DND-41 (cell line): ENCODE measurements at regions not wholly inside any gene's neighbourhood (a gene's known extent, or its start where the extent isn't known, plus 50 kb on each side); places are given as distances from the start of the nearest gene placed in this dataset.

ENCODE experiments used
- ATAC-seq: fragments of 200-7000 bp; cut with Tn5 transposase; 3 replicates; pipeline ENCODE4 v1.9.1; 2021; ENCODE audit warnings: low read depth; ENCODE audit not compliant: insufficient read depth
- DNase-seq: peaks from one replicate; pipeline ENCODE4 v3.0.0-alpha.2; 2020
- H2AFZ ChIP-seq: 2 replicates; pipeline ENCODE4 v1.6.0; 2012; ENCODE audit warnings: low read depth, low read length
- H3K27ac ChIP-seq: 2 replicates; pipeline ENCODE4 v1.5.1; 2012; ENCODE audit warnings: low read length, inconsistent platforms
- H3K27me3 ChIP-seq: fragments of 200-600 bp; sonication (generic); 2 replicates; pipeline ENCODE4 v1.6.0; 2012; ENCODE audit warnings: low read length, mild to moderate bottlenecking, inconsistent platforms; ENCODE audit not compliant: insufficient read depth, poor library complexity
- H3K36me3 ChIP-seq: 2 replicates; pipeline ENCODE4 v1.5.1; 2012; ENCODE audit warnings: low read length, inconsistent platforms; ENCODE audit not compliant: insufficient read depth
- H3K4me1 ChIP-seq: 2 replicates; pipeline ENCODE4 v1.5.1; 2012; ENCODE audit warnings: mild to moderate bottlenecking, low read length; ENCODE audit not compliant: insufficient read depth
- H3K4me2 ChIP-seq: 2 replicates; pipeline ENCODE4 v1.6.0; 2012; ENCODE audit warnings: mild to moderate bottlenecking, moderate library complexity, low read length, inconsistent platforms; ENCODE audit not compliant: insufficient read depth
- H3K4me3 ChIP-seq, 2 experiments: fragments of 200-600 bp in 1 of 2; shearing (Covaris generic) in 1 of 2; 2 replicates each; pipeline ENCODE4 v1.5.1; 2012 to 2016; ENCODE audit warnings: inconsistent platforms in 2 of 2, low read length in 2 of 2, mild to moderate bottlenecking in 2 of 2, low read depth in 1 of 2, moderate library complexity in 1 of 2
- H3K79me2 ChIP-seq: 2 replicates; pipeline ENCODE4 v1.6.0; 2012; ENCODE audit warnings: low read length, inconsistent platforms; ENCODE audit not compliant: insufficient read depth
- H3K9ac ChIP-seq: 2 replicates; pipeline ENCODE4 v1.6.0; 2012; ENCODE audit warnings: low read depth, mild to moderate bottlenecking, inconsistent platforms, low read length, moderate library complexity
- H3K9me3 ChIP-seq: 2 replicates; pipeline ENCODE4 v1.5.1; 2012; ENCODE audit warnings: low read length, moderate library complexity, mild to moderate bottlenecking, inconsistent platforms; ENCODE audit not compliant: insufficient read depth, severe bottlenecking
- H4K20me1 ChIP-seq: 2 replicates; pipeline ENCODE4 v1.6.0; 2012; ENCODE audit warnings: low read length; ENCODE audit not compliant: insufficient read depth
- CTCF ChIP-seq: IDR thresholded peaks from 2 replicates; pipeline ENCODE4 v1.5.1; 2012; ENCODE audit warnings: borderline replicate concordance, low read length, moderate library complexity, mild to moderate bottlenecking; ENCODE audit not compliant: poor library complexity, severe bottlenecking; ENCODE audit errors: extremely low read depth
- EZH2 ChIP-seq: IDR thresholded peaks from 3 replicates; pipeline ENCODE4 v1.6.1; 2012; ENCODE audit warnings: borderline replicate concordance, low read depth, mild to moderate bottlenecking, moderate library complexity, low read length, inconsistent platforms; ENCODE audit not compliant: severe bottlenecking

- Histone ChIP-seq H3K4me1 (no peaks in the 10 kb centered on the region), H4K20me1 (no peaks in the 10 kb centered on the region), H3K27me3 (no peaks in the 10 kb centered on the region), H3K9me3 (no peaks in the 10 kb centered on the region), H3K27ac (no peak overlapping the region), H3K9ac (no peak overlapping the region), H3K4me3 (no peak overlapping the region), H3K36me3 (no peaks in the 10 kb centered on the region), H3K4me2 (no peak overlapping the region), H2AFZ (no peak overlapping the region), H3K79me2 (no peaks in the 10 kb centered on the region)
- ATAC-seq (no peak), DNase-seq (no peak)
- TF ChIP-seq CTCF (no peak), EZH2 (no peak)
Observed at GRCh38 chr5:173775261-173776197, 112.6 kb upstream of the CPEB4 start.

- ATAC-seq: no peak
- TF ChIP-seq EZH2 (no peak), CTCF (no peak)
- Histone ChIP-seq H3K27ac (no peak overlapping the region), H3K4me2 (no peak overlapping the region), H3K27me3 (no peaks in the 10 kb centered on the region), H3K4me3 (no peak overlapping the region), H3K79me2 (no peaks in the 10 kb centered on the region), H4K20me1 (no peaks in the 10 kb centered on the region), H3K9me3 (no peaks in the 10 kb centered on the region), H3K9ac (no peak overlapping the region), H3K36me3 (no peaks in the 10 kb centered on the region), H3K4me1 (peaks cover 10% of the 10 kb centered on the region), H2AFZ (no peak overlapping the region)
- no peak for DNase-seq
Observed at GRCh38 chr5:173777149-173777548, 111.0 kb upstream of the CPEB4 start.

- Histone ChIP-seq H3K9me3 (no peaks in the 10 kb centered on the region), H3K79me2 (no peaks in the 10 kb centered on the region), H4K20me1 (no peaks in the 10 kb centered on the region), H3K36me3 (no peaks in the 10 kb centered on the region), H3K27me3 (no peaks in the 10 kb centered on the region), H3K27ac (no peak overlapping the region), H3K4me2 (no peak overlapping the region), H3K9ac (no peak overlapping the region), H3K4me1 (peaks cover 15% of the 10 kb centered on the region), H3K4me3 (no peak overlapping the region), H2AFZ (no peak overlapping the region)
- DNase-seq: no peak
- TF ChIP-seq EZH2: no peak
- ATAC-seq: no peak
Observed at GRCh38 chr5:173777674-173778073, 110.5 kb upstream of the CPEB4 start.

GRCh38 chr5:173778152-173778782 lies 109.9 kb upstream of the CPEB4 start:
- Histone ChIP-seq H3K27ac (no peak overlapping the region), H3K4me3 (no peak overlapping the region), H3K79me2 (no peaks in the 10 kb centered on the region), H3K9me3 (no peaks in the 10 kb centered on the region), H3K27me3 (no peaks in the 10 kb centered on the region), H3K4me1 (peaks cover 15% of the 10 kb centered on the region), H3K36me3 (no peaks in the 10 kb centered on the region), H3K9ac (no peak overlapping the region), H2AFZ (no peak overlapping the region), H3K4me2 (no peak overlapping the region), H4K20me1 (no peaks in the 10 kb centered on the region)
- no peak for TF ChIP-seq EZH2
- no peak for TF ChIP-seq CTCF
- ATAC-seq (no peak), DNase-seq (no peak)
